Skin epidermis (tissue), 12 donors: ENCODE measurements at regions not wholly inside any gene's neighbourhood (a gene's known extent, or its start where the extent isn't known, plus 50 kb on each side); places are given as distances from the start of the nearest gene placed in this dataset.

Experiments
- H3K27ac ChIP-seq, 21 experiments: fragments of 200-600 bp; sonication (generic) in 11 of 21; one replicate each; pipeline ENCODE4 v1.5.0; 2020; ENCODE audit warnings: mild to moderate bottlenecking in 3 of 21, inconsistent platforms in 2 of 21, moderate library complexity in 2 of 21
- H3K4me3 ChIP-seq, 7 experiments: fragments of 200-600 bp; sonication (generic) in 2 of 7; one replicate each; pipeline ENCODE4 v1.5.0; 2020; ENCODE audit warnings: inconsistent platforms in 2 of 7, mild to moderate bottlenecking in 2 of 7, moderate library complexity in 1 of 7

GRCh38 chr2:226680719-226681118, 118.9 kb downstream of the IRS1 start:
- no peak overlapping the region for H3K27ac ChIP-seq
- no peak overlapping the region for H3K4me3 ChIP-seq

- no peak overlapping the region for H3K27ac ChIP-seq
- H3K4me3 ChIP-seq = no peak overlapping the region
Measured at GRCh38 chr2:226679389-226680065, 120.1 kb downstream of the IRS1 start.

GRCh38 chr2:226678422-226678821, 121.2 kb downstream of the IRS1 start:
- no peak overlapping the region for H3K4me3 ChIP-seq
- H3K27ac ChIP-seq = no peak overlapping the region

- no peak overlapping the region for H3K27ac ChIP-seq
- H3K4me3 ChIP-seq = no peak overlapping the region
Measured at GRCh38 chr2:226677080-226677479, 122.5 kb downstream of the IRS1 start.

GRCh38 chr2:226676618-226677017, 123.0 kb downstream of the IRS1 start:
- Histone ChIP-seq H3K4me3 (no peak overlapping the region), H3K27ac (no peak overlapping the region)

- no peak overlapping the region for H3K4me3 ChIP-seq
- no peak overlapping the region for H3K27ac ChIP-seq
Measured at GRCh38 chr2:226674123-226674522, 125.5 kb downstream of the IRS1 start.

GRCh38 chr2:226673314-226673723, 126.3 kb downstream of the IRS1 start:
- no peak overlapping the region for H3K27ac ChIP-seq
- no peak overlapping the region for H3K4me3 ChIP-seq

- H3K27ac ChIP-seq = peak overlapping the region in 3 of 21 experiments; percentile 12 to 17 (median 12)
- no peak overlapping the region for H3K4me3 ChIP-seq
Measured at GRCh38 chr2:226671141-226671676, 128.4 kb downstream of the IRS1 start.

GRCh38 chr2:226669905-226670304, 129.7 kb downstream of the IRS1 start:
- Histone ChIP-seq H3K27ac (no peak overlapping the region), H3K4me3 (no peak overlapping the region)

GRCh38 chr2:226669249-226669648, 130.4 kb downstream of the IRS1 start:
- no peak overlapping the region for H3K27ac ChIP-seq
- H3K4me3 ChIP-seq = no peak overlapping the region

GRCh38 chr2:226667736-226668135, 131.9 kb downstream of the IRS1 start:
- Histone ChIP-seq H3K27ac (no peak overlapping the region), H3K4me3 (no peak overlapping the region)

- Histone ChIP-seq H3K27ac (no peak overlapping the region), H3K4me3 (no peak overlapping the region)
Measured at GRCh38 chr2:226665306-226665831, 134.3 kb downstream of the IRS1 start.

GRCh38 chr2:226664661-226665060, 135.0 kb downstream of the IRS1 start:
- Histone ChIP-seq H3K4me3 (no peak overlapping the region), H3K27ac (no peak overlapping the region)

GRCh38 chr2:226664140-226664539, 135.5 kb downstream of the IRS1 start:
- Histone ChIP-seq H3K4me3 (no peak overlapping the region), H3K27ac (no peak overlapping the region)

GRCh38 chr2:226661789-226662545, 137.7 kb downstream of the IRS1 start:
- no peak overlapping the region for H3K27ac ChIP-seq

GRCh38 chr2:226660526-226660925, 139.1 kb downstream of the IRS1 start:
- Histone ChIP-seq H3K27ac (peak overlapping the region in 6 of 21 experiments; percentile 16 to 57 (median 32)), H3K4me3 (no peak overlapping the region)

More at GRCh38 chr2:226661789-226662545, 137.7 kb downstream of the IRS1 start:
- no peak overlapping the region for H3K4me3 ChIP-seq

GRCh38 chr2:226660124-226660523, 139.5 kb downstream of the IRS1 start:
- Histone ChIP-seq H3K27ac (peak overlapping the region in 6 of 21 experiments; percentile 16 to 57 (median 32)), H3K4me3 (no peak overlapping the region)

GRCh38 chr2:226659410-226659809, 140.2 kb downstream of the IRS1 start:
- H3K4me3 ChIP-seq = no peak overlapping the region

GRCh38 chr2:226658555-226658954, 141.1 kb downstream of the IRS1 start:
- no peak overlapping the region for H3K27ac ChIP-seq
- no peak overlapping the region for H3K4me3 ChIP-seq

More at GRCh38 chr2:226659410-226659809, 140.2 kb downstream of the IRS1 start:
- peak overlapping the region in 1 of 21 experiments; percentile 28 for H3K27ac ChIP-seq

- Histone ChIP-seq H3K27ac (no peak overlapping the region), H3K4me3 (no peak overlapping the region)
Measured at GRCh38 chr2:226657340-226658053, 142.1 kb downstream of the IRS1 start.
